ENCODE measurements at regions not wholly inside any gene's neighbourhood (a gene's known extent, or its start where the extent isn't known, plus 50 kb on each side); places are given as distances from the start of the nearest gene placed in this dataset.

GRCh38 chr6:168369786-168370185, 50.2 kb upstream of the DACT2 start:
- Histone ChIP-seq H3K9me1 (ENCODE audit: insufficient read depth, low read length) (no peaks in the 10 kb centered on the region), H2BK15ac (ENCODE audit: low read depth, low read length) (no peak overlapping the region), H3K14ac (replicated peaks; ENCODE audit: low read depth, low read length) (no peak overlapping the region), H4K8ac (ENCODE audit: low read depth in 2 of 2, low read length in 2 of 2) (no peak overlapping the region), H3K4ac (ENCODE audit: low read depth, low read length) (no peak overlapping the region), H2BK20ac (ENCODE audit: low read depth, low read length) (no peak overlapping the region), H4K91ac (ENCODE audit: insufficient read depth, low read depth, low read length) (no peak overlapping the region), H4K20me1 (ENCODE audit: insufficient read depth, low read length) (no peaks in the 10 kb centered on the region), H3K27me3 (ENCODE audit: control insufficient read depth, insufficient read depth, low read length) (no peaks in the 10 kb centered on the region), H3K18ac (ENCODE audit: low read depth, low read length) (no peak overlapping the region), H3K9ac (ENCODE audit: low read depth, low read length) (no peak overlapping the region), H4K5ac (ENCODE audit: low read depth, low read length) (no peak overlapping the region), H3K23ac (ENCODE audit: low read depth, low read length) (no peak overlapping the region), H3K4me2 (ENCODE audit: low read depth, low read length) (no peak overlapping the region), H3K79me1 (ENCODE audit: low read depth in 1 of 2, low read length in 2 of 2) (no peaks in the 10 kb centered on the region), H3K4me1 (ENCODE audit: control insufficient read depth, insufficient read depth, low read length) (no peaks in the 10 kb centered on the region), H2AFZ (replicated peaks; ENCODE audit: low read length, poor library complexity) (peak overlapping the region; percentile 43), H3K27ac (ENCODE audit: insufficient read depth, low read length) (no peak overlapping the region), H3K56ac (ENCODE audit: extremely low read depth, insufficient read depth, low read length) (no peak overlapping the region), H2AK9ac (replicated peaks; ENCODE audit: low read depth, low read length, poor library complexity) (no peak overlapping the region), H3K4me3 (ENCODE audit: insufficient read depth, low read depth, low read length) (no peak overlapping the region), H3K36me3 (ENCODE audit: control insufficient read depth, insufficient read depth, low read length) (no peaks in the 10 kb centered on the region), H2BK5ac (ENCODE audit: low read depth, low read length, poor library complexity, severe bottlenecking) (no peak overlapping the region), H2AK5ac (ENCODE audit: low read depth, low read length) (no peak overlapping the region), H3K9me3 (ENCODE audit: control insufficient read depth, insufficient read depth, low read length) (peaks cover 56% of the 10 kb centered on the region), H2BK120ac (ENCODE audit: low read depth, low read length) (no peak overlapping the region)
- in situ Hi-C loops (cut with MboI; ENCODE audit: low sequenced_read_pairs) (no loop called here), intact Hi-C loops (cut with micrococcal nuclease) (no loop called here), dilution Hi-C loops (cut with HindIII; ENCODE audit: low sequenced_read_pairs, unreplicated experiment) (no loop called here)
- no peak for DNase-seq
- no peak for ATAC-seq (ENCODE audit: low read depth)
- no peak for TF ChIP-seq FOS (IDR thresholded peaks at IDR 0.05; ENCODE audit: low read depth, low read length)
- TF ChIP-seq SMC3 (IDR thresholded peaks at IDR 0.05; ENCODE audit: low read depth, low read length): no peak
- TF ChIP-seq POLR2A (IDR thresholded peaks at IDR 0.05; ENCODE audit: low read depth, low read length): no peak
- TF ChIP-seq, protein P1, sequence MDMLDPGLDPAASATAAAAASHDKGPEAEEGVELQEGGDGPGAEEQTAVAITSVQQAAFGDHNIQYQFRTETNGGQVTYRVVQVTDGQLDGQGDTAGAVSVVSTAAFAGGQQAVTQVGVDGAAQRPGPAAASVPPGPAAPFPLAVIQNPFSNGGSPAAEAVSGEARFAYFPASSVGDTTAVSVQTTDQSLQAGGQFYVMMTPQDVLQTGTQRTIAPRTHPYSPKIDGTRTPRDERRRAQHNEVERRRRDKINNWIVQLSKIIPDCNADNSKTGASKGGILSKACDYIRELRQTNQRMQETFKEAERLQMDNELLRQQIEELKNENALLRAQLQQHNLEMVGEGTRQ (IDR thresholded peaks at IDR 0.05; ENCODE audit: low read depth, low read length): no peak
- no peak for TF ChIP-seq RAD21 (IDR thresholded peaks at IDR 0.05; ENCODE audit: low read length)
- no peak for TF ChIP-seq NFE2L2 (IDR thresholded peaks at IDR 0.05; ENCODE audit: low read depth, low read length)
- TF ChIP-seq RCOR1 (IDR thresholded peaks at IDR 0.05; ENCODE audit: insufficient replicate concordance, low read length): no peak
- no peak for TF ChIP-seq CHD1 (IDR thresholded peaks at IDR 0.05; ENCODE audit: low read depth, low read length)
- no peak for TF ChIP-seq MAZ (IDR thresholded peaks at IDR 0.05; ENCODE audit: borderline replicate concordance, low read depth, low read length)
- TF ChIP-seq CEBPB (IDR thresholded peaks at IDR 0.05; ENCODE audit: low read depth, low read length): no peak
- TF ChIP-seq RFX5 (IDR thresholded peaks at IDR 0.05; ENCODE audit: low read depth, low read length): no peak
- TF ChIP-seq BHLHE40 (IDR thresholded peaks at IDR 0.05; ENCODE audit: low read depth, low read length): no peak
- TF ChIP-seq, protein P2, sequence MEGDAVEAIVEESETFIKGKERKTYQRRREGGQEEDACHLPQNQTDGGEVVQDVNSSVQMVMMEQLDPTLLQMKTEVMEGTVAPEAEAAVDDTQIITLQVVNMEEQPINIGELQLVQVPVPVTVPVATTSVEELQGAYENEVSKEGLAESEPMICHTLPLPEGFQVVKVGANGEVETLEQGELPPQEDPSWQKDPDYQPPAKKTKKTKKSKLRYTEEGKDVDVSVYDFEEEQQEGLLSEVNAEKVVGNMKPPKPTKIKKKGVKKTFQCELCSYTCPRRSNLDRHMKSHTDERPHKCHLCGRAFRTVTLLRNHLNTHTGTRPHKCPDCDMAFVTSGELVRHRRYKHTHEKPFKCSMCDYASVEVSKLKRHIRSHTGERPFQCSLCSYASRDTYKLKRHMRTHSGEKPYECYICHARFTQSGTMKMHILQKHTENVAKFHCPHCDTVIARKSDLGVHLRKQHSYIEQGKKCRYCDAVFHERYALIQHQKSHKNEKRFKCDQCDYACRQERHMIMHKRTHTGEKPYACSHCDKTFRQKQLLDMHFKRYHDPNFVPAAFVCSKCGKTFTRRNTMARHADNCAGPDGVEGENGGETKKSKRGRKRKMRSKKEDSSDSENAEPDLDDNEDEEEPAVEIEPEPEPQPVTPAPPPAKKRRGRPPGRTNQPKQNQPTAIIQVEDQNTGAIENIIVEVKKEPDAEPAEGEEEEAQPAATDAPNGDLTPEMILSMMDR (conservative IDR thresholded peaks at IDR 0.05; ENCODE audit: low read depth, low read length): no peak
- TF ChIP-seq, protein P3, sequence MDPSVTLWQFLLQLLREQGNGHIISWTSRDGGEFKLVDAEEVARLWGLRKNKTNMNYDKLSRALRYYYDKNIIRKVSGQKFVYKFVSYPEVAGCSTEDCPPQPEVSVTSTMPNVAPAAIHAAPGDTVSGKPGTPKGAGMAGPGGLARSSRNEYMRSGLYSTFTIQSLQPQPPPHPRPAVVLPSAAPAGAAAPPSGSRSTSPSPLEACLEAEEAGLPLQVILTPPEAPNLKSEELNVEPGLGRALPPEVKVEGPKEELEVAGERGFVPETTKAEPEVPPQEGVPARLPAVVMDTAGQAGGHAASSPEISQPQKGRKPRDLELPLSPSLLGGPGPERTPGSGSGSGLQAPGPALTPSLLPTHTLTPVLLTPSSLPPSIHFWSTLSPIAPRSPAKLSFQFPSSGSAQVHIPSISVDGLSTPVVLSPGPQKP (IDR thresholded peaks at IDR 0.05; ENCODE audit: borderline replicate concordance, low read depth, low read length): no peak
- no peak for TF ChIP-seq MAFK (IDR thresholded peaks at IDR 0.05; ENCODE audit: low read depth, low read length)
- TF ChIP-seq MXI1 (IDR thresholded peaks at IDR 0.05; ENCODE audit: borderline replicate concordance, low read depth, low read length): no peak
- POLR2A ChIA-PET (ENCODE audit: unreplicated experiment): no interaction called here
- CTCF ChIA-PET: no interaction called here
- 84% methylated on average over 8 of the region's 13 CpGs; no CpG with 5 or more reads in 1 of the 2 experiments for WGBS, 2 experiments (ENCODE audit: extremely low coverage in 2 of 2, insufficient read length in 1 of 2)
- BruUV-seq (replicated peaks): no TSS peak
